OCI-LY3 (cell line): ENCODE measurements at regions not wholly inside any gene's neighbourhood (a gene's known extent, or its start where the extent isn't known, plus 50 kb on each side); places are given as distances from the start of the nearest gene placed in this dataset.

Experiments
- CTCF ChIP-seq: fragments of 200-600, 300-600 bp; sonication (generic); IDR thresholded peaks from 2 replicates; pipeline ENCODE4 v1.5.1; 2014; ENCODE audit warnings: antibody characterized with exemption, low read length, low read depth
- EZH2phosphoT487 ChIP-seq: fragments of 200-600 bp; shearing (Covaris generic); IDR thresholded peaks from 2 replicates; pipeline ENCODE4 v1.6.1; 2018; ENCODE audit warnings: antibody characterized with exemption, mixed run types, low read depth

- no peak for TF ChIP-seq CTCF
- TF ChIP-seq EZH2phosphoT487: no peak
These were observed 61.2 kb upstream of the BHLHE23 start for GRCh38 chr20:63067721-63068560.
